Ecto neural progenitor cell (in vitro differentiated cells): ENCODE measurements at regions not wholly inside any gene's neighbourhood (a gene's known extent, or its start where the extent isn't known, plus 50 kb on each side); places are given as distances from the start of the nearest gene placed in this dataset.

Source experiments
- DNase-seq: peaks from one replicate; pipeline ENCODE4 v3.0.0-alpha.2; 2018; ENCODE audit warnings: low spot score

- DNase-seq: no peak
Measured at GRCh38 chr10:128530301-128530700, 404.1 kb upstream of the MKI67 start.

GRCh38 chr10:128530946-128531345 is 404.7 kb upstream of the MKI67 start:
- no peak for DNase-seq

GRCh38 chr10:128534686-128535085 is 408.5 kb upstream of the MKI67 start:
- DNase-seq: no peak

- no peak for DNase-seq
Measured at GRCh38 chr10:128536259-128536658, 410.0 kb upstream of the MKI67 start.

GRCh38 chr10:128537834-128538330 is 411.7 kb upstream of the MKI67 start:
- DNase-seq: no peak

GRCh38 chr10:128538671-128539070 is 412.4 kb upstream of the MKI67 start:
- DNase-seq: no peak

- no peak for DNase-seq
Measured at GRCh38 chr10:128539510-128540127, 413.4 kb upstream of the MKI67 start.

- DNase-seq: peak; percentile 53
Measured at GRCh38 chr10:128540128-128540762, 414.0 kb upstream of the MKI67 start.

- peak; percentile 65 for DNase-seq
Measured at GRCh38 chr10:128540781-128541761, 414.8 kb upstream of the MKI67 start.

GRCh38 chr10:128541926-128542475 is 415.8 kb upstream of the MKI67 start:
- DNase-seq: no peak

GRCh38 chr10:128542659-128543058 is 416.4 kb upstream of the MKI67 start:
- DNase-seq: no peak

- DNase-seq: no peak
Measured at GRCh38 chr10:128543151-128543550, 416.9 kb upstream of the MKI67 start.

GRCh38 chr10:128545216-128545615 is 419.0 kb upstream of the MKI67 start:
- no peak for DNase-seq

- no peak for DNase-seq
Measured at GRCh38 chr10:128546651-128547165, 420.5 kb upstream of the MKI67 start.

- no peak for DNase-seq
Measured at GRCh38 chr10:128549101-128549608, 422.9 kb upstream of the MKI67 start.

GRCh38 chr10:128550045-128550444 is 423.8 kb upstream of the MKI67 start:
- DNase-seq: no peak

GRCh38 chr10:128551475-128551874 is 425.3 kb upstream of the MKI67 start:
- DNase-seq: no peak

- DNase-seq: no peak
Measured at GRCh38 chr10:128553755-128554154, 427.5 kb upstream of the MKI67 start.

GRCh38 chr10:128556182-128557110 is 430.2 kb upstream of the MKI67 start:
- DNase-seq: no peak

- DNase-seq: no peak
Measured at GRCh38 chr10:128557149-128557710, 431.0 kb upstream of the MKI67 start.
